ENCODE measurements at regions not wholly inside any gene's neighbourhood (a gene's known extent, or its start where the extent isn't known, plus 50 kb on each side); places are given as distances from the start of the nearest gene placed in this dataset.

DNA sequence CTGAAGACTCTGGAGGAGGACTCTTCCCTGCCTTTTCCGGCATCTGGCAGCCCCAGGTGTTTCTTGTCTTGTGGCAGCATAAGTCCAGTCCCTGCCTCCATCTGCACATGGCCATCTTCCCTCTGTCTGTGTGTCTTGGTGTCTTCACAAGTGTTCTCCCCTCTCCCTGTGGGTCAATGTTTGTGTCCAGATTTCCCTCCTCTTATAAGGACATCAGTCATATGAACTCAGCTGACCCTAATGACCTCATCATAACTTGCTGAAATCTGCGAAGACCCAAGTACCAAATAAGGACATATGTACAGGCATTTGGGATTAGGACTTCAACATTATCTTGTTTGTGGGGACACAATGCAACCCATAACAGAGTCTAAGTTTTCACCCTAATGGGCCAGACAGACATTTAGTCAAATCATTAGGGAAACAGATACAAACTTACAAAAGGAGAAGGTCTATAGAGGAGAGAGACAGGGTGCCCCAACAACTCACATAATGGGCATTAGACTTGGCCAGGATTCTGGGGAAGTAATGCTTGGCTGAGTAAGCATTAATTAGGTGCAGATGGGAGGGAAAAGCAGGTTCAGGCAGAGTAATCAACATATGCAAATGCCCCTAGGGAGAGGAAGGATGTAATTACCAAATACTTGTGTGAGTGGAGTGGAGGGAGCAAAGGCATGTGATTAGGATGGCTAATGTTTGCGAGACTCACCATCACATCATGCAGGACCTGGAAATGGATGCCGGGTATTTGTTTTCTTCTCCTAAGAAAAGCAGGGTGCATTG lies 372.8 kb upstream of the TBL1XR1 start:
- DNase-seq (ENCODE audit: low spot score) = no peak

DNA sequence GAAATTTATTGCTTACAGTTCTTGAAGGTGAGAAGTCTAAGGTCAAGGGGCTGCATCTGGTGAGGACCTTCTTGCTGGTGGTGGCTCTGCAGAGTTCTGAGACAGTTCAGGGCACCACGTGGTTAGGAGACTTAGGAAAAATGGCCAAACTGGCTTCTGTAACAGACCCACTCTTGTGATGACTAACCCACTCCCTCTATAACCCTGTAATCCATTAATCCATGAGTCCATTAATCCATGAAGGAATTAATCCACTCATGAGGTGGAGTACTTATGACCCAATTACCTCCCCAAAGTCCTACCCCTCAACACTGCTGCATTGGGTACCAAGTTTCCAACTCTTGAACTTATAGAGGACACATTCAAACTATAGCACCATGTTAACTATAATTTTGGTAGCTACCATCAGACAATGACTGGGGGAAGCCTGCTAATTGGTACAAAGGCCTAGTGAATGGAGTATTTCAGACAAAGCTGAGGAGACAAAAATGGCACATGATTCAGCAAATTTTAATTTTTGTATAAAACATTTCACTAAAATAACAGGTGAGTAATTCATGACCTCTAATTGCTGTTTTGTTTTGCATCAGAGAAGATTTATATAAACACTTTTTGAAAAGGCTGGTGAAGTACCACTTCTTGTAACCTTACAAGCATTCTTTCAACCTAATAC lies 374.1 kb upstream of the TBL1XR1 start:
- DNase-seq (ENCODE audit: low spot score) = no peak

DNA sequence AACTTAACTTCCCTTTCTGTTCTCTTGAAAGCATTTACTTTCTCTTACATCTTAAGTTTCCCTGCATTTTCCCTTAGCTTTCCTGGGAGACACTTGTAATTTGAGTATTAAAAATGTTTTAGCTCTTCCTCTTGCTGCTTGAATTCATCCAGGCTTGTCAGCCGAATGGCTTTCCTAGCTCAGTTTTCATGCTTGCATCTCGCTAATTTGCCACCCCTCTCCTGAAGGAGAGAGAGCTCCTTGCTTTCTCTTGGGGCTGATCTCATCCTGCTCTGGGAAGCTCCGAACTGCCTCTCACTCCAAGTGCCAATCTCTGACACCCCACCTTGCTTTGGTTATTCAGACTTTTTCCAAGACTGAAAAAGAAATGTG lies 374.6 kb upstream of the TBL1XR1 start:
- no peak for DNase-seq (ENCODE audit: low spot score)

DNA sequence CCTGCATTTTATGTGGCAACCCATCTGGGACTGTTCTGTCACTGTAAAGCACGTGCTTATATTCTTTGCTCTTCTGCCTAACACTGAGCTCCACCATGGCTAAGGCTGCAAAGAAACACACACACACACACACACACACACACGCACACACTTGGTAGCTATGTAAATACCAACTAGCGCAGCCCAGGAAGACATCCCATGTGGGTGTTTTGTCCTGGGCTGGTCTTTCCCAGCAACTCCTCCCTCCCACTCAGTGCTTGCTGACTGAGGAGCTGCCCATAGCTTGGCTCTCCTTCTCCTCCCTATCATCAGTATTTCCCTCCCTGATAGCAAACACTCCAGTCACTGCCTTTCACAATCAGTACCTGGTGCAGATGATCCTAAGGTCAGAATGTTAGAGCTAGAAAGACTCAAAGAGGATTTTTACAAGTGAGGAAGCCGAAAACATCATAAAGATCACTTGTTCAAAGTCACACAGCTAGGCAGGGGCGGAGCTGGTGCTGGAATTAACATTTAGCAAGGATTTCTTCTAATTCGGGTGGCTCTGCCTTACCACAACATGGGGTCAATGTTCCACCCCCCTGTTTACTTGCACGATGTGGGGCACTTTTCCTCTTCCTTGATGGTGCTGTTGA lies 377.1 kb upstream of the TBL1XR1 start:
- no peak for DNase-seq (ENCODE audit: low spot score)

DNA sequence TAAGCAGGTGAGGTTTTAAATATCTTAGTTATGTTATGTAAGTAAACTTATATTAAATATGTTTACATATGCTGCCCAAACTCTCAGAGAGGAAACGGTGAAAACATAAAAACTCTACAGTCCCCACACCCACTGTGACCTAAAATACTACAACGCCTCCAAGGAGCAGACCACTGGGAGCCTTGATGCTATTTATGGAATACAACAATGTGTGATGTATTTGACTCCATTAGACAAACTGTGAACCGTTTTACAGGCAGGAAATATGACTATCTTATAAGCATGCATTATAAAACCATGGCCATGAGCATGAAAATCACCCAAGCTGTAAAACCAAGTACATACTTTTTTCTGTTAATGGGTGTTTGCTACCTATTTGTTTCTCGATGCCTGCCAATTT lies 379.5 kb upstream of the TBL1XR1 start:
- no peak for DNase-seq (ENCODE audit: low spot score)

DNA sequence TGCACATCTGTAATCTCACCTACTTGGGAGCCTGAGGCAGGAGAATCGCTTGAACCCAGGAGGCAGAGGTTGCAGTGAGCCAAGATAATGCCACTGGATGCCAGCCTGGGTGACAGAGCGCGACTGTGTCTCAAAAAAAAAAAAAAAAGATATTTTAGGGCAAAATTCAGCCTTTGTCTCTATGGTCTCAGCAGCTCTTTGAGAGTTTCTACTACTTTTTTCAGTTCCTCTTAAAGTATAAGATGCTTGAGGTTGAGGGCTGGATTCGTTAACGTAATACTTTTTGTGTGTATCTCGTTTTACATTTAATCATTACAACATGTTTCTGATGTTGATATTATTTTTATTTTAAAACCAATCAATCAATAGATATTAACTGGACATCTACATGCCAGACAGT lies 381.2 kb upstream of the TBL1XR1 start:
- DNase-seq (ENCODE audit: low spot score) = no peak

DNA sequence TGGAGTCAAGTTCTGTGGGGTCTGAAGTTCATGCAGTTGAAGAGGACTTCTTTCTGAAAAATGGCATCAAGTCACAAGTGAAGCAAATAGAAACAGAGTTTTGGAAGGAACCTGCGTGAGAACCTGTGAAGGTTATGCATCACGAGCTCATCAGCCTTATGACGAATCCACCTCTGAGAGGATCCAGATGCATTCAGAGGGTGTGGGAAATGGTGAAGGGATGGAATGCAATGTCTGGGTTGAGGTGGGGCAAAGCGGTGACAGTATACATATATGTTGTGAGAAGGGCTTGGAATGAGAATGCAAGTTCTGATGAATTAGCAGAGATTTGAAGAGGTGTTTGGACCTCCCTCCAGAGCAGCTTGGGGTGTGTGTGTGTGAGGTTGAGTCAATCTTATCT lies 382.1 kb upstream of the TBL1XR1 start:
- DNase-seq (ENCODE audit: low spot score) = no peak

DNA sequence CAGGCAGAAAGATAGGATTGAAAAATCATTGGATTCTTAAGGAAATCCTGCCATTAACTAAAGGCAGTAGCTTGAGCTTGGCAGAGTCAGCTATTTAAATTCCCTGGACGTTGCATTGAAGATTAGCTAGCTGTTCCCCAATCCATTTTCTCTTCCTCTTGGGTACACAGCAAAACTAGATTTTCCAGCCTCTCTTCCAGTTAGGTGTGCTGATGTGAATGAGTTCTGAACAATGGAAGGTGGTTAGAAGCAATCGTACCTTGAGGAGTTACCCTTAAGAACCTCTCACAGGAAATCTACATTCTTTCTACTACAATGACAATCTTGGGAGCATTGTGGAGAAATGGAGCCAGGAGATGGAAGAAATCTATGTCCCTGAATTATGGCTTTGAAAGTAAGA lies 383.2 kb upstream of the TBL1XR1 start:
- no peak for DNase-seq (ENCODE audit: low spot score)

DNA sequence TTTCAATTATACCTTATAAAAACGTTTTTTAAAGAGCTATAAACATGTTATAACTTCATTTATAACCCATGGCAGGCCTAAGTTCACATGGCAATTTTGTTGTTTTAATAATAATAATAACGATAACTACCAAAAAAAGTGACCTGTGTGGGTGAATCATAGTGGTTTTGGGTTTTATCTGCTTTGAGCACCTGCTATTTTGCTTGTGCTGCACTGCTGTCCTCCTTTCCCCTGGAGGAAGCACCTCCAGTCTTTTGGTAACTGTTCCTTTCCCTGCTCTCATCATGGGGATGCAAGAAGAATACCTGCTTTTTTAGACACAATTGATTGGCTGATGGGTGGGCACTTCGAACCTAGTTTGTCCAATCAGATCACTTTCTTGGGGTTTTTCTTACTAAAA lies 388.0 kb upstream of the TBL1XR1 start:
- no peak for DNase-seq (ENCODE audit: low spot score)

DNA sequence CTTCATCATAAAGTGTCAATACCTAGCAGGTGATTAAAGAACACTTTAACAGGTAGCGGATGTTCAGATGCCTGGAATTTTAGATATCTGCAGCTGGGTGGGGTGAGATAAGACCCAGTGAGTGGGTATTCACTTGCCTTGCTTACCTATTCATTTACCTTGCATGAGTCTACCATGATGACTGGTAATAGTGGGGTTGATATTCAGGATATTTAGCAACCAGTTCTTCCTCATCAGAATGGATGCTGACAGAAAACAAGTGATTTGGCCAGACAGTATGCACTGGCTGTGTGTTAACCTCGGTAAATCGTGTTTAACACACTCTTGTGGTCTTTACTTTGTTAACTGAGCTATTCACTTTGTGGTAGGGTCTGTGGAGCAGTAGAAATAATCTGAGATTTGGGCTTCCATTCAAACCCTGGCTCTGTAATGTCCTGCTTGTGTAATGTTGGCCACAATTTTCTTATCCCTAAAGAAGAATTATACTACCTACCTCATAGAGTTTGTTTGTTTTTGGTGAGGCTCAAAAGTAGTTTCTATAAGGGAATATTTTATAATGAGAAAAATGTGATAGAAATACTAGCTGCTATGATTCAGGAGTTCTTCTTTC lies 391.9 kb upstream of the TBL1XR1 start:
- no peak for DNase-seq (ENCODE audit: low spot score)

DNA sequence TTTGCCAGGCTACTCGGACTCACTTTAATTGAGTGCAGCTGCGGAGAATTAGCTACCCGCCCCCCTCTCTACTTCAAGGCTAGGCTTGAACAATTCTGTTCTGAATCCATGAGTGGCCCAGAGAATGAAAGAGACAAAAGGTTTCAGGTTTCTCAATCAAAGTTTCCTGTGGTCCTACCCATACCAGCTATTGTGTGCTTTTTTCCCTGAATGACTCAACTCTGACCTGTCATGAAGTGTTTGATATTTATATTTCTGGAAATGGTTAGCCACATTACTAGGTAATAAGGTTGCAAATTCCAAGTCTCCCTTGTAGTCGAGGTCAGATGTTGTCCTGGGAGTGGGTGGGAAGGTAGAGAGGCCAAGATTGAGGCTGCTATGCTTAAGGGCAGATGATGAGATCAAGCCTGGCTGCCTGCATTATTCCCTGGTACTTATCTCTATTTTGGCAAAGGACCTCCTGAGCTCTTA lies 392.7 kb upstream of the TBL1XR1 start:
- DNase-seq (ENCODE audit: low spot score) = no peak

DNA sequence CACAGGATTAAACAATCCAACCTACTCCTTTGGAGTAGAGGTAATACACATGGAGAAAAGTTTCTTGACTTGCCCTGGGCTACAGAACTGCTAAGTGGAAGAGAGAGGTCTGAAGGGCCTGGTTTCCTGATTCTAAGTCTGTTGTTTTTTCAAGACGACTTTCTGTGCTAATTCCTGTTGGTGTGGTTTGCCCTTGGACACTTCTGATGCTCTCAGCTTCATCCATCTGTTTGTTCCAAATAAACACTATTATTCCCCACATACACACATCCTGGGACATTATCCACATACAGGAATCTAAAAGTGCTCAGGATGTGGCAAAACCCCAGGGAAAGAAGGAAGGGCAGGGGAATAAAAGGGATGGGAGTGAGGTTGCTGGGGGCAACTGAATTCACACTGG lies 393.5 kb upstream of the TBL1XR1 start:
- no peak for DNase-seq (ENCODE audit: low spot score)

DNA sequence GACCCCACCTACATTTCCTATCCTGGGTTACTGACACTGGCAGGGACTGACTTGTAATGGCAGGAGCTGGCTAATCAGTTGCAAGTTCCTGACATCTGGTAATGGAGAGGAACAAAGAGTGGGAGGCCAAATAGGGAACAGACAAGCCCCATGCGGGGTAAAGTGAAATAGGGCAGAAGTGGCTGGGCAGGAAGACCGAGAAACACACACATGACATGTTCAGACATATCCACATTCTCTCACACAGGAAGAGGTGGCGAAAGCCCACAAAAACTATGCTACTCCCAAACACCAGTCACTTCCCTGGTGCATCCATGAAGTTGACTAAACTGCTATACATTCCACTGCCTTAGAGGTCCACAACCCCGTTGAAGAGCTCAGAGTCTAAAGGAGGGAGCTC lies 394.1 kb upstream of the TBL1XR1 start:
- DNase-seq (ENCODE audit: low spot score) = no peak

DNA sequence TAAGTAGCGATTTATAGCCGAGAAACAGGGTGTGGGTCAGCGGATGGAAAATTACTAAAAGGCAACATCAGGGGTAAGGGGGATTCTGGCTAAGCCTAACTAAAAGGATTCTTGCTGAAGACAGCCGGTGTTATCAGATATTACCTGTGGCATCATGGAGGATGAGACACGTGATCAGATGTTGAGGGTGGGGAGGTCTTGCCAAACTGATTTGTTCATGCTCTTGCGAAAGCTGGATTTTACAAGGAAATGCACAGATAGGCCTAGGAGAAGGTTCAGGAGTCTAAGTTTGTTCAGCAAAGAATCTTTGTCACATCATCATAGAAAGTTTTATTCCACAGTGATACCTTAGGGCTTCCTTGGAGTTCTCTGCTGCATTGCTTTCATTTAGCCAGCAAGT lies 396.8 kb upstream of the TBL1XR1 start:
- DNase-seq (ENCODE audit: low spot score) = no peak

DNA sequence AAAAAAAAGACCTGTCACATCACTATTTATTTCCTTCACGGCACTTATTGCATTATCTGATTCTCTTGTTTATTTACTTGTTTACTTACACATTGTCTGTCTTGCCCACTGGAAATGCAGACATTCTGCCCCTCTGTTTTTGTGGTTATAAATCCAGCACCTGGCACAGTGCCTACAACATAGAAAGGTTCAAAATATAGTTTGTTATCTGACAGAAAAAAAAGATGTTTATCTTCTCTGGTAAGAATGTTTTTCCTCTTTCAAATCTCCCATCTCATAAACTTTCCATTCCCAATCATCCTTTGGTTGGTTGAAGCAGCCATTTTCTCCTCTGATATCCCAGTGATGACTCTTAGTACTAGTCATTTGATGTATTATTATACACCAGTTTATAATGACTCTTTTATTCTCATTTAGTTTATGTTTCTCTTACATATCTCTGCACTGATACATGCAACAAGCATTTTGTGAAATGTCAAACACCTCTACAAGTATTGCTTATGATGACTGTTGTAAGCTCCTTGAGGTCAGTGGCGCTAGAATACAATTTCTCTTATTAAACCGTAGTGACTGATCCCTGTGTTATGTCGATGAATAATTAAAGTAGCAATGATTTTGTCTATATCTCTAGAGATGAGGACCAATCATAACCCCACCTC lies 398.4 kb upstream of the TBL1XR1 start:
- no peak for DNase-seq (ENCODE audit: low spot score)

DNA sequence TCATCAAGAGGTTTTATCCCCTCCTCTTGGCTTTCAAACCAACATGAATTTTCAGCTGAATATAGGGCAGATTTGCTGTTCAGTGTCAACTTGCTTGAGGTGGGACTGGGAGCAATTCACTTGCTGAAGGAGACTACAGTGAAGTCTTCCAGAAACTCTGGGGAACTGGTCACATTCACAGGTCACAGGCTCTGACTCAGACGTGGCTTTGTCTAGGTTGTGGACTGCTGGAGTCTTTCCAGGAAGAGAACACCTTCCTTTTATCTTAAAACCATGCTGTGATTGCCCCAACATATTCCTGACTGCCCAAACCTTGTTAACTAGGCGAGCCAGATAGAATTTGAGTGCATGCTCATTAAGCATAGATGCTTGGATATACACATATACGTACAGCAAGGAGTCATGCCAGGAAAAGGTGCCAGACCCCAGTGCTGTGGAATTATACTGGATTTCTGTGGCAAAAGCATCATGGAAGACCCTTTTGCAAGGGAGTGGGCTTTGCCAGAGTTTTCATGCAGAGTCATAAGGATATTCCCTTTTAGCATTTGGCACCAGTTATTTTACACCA lies 399.1 kb upstream of the TBL1XR1 start:
- no peak for DNase-seq (ENCODE audit: low spot score)

DNA sequence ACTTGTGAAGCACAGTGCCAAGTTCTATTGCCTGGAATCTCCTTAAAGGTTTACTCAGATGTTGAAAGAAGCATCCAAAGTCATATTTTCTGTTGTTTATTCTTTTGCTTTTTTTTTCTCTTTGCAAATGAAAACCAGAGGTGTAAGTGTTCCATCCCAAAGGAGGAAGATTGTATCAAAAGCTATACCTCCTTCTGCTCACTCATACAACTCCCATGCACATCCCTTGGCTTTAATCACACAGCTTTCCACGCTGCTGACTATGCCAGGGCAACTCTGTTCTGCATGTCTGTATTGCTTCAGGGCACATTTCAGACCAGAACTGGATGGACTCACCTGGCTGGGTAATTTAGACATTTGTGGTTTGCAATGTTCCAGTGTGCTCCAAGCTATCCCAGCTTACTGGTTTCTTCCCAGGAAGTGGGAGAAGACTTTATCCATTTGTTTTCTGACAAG lies 399.6 kb upstream of the TBL1XR1 start:
- no peak for DNase-seq (ENCODE audit: low spot score)

DNA sequence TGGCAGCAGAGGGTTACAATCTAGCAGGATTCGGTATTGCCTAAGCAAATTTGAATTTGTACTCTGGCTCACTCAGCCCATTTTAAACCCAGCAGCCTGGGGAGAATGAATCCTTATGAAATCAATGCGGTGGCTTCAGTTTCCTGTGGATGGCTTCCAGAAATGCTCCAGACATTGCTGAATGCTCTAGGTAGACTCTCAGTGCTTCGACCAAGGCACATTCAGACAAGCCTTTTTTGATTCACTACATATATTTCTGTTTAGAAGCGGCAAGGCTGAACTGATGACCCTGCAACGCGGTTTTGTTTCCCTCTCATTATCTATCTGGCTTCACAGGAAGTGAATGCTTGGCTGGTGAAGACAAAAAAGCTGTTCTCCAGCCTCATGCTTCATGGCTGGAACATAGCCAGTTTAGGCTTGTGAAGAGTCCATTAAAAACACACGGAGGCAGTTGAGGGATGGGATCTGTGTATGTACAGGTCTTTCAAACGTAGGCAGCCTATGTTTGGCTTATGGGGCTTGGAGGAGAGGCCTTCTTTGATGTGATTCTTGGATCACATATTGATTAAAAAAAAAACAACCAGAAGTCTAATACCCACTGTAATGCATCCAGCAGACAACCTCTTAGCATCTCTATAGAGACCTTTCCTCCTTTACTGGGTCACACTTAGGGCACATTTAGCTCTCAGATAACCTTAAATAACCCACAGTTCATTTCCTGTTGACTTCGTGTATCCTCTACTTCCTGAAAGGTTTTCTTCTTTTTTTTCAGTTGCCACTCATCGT lies 400.2 kb upstream of the TBL1XR1 start:
- DNase-seq (ENCODE audit: low spot score) = no peak

DNA sequence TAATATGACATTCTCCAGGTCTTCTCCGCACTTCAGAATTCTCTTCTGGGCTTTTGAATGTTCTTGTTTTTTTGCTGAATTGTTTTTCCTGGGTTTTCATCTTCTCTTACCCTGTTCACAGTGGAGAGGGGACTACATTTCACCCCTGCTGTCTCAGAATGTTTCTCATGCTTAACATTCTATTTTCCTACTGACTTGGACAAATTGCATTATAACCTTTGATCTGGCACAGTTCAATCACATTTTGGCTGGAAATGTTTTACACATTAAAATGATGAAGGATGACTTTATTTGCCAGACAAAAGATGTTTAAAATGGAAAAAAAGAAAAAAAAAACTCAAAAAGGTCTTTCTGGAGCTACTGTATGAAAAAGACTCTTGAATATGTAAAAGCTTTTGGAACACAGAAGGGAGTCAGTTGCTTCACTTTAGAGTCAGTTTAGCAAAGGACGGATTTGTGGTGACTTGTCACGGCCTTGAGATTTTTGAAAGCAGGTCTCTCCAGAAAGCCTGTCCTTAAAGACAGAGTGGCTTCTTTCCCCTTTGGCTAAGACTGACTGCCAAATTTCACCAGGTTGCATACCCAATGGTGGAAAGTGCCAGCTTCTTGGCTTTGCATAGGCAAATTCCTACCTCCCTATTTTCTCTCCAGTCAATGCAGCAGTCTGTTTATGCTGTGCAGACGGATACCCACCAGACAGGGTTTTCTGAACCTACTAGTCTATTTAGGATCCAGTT lies 401.0 kb upstream of the TBL1XR1 start:
- no peak for DNase-seq (ENCODE audit: low spot score)

DNA sequence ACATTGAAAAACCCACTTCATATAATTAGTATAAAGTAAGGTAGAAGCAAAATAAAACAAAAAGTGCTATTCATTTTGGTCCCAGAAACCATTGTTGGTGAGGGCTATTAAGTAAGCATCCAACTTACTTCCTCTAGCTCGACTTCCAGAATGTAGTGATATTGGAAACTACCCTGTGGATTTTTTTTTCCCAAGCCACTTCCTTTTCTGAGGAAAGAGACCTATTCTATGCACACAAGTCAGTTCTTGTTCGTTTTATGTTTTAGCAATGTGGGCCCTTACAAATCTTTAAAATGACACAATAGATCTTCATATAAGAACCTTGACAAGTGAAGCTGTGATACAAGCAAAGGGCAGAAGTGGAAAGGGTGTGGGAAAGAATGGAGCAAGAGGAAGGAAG lies 402.0 kb upstream of the TBL1XR1 start:
- no peak for DNase-seq (ENCODE audit: low spot score)
